Mucosa of stomach (tissue), 1 donor: ENCODE measurements at regions not wholly inside any gene's neighbourhood (a gene's known extent, or its start where the extent isn't known, plus 50 kb on each side); places are given as distances from the start of the nearest gene placed in this dataset.

Experiments used
- H3K27me3 ChIP-seq: one replicate; pipeline ENCODE4 v1.7.0; 2013; ENCODE audit warnings: mild to moderate bottlenecking, low read length; ENCODE audit not compliant: control insufficient read depth, insufficient read depth
- H3K36me3 ChIP-seq: one replicate; pipeline ENCODE4 v1.7.0; 2013; ENCODE audit warnings: low read length; ENCODE audit not compliant: control insufficient read depth, insufficient read depth
- H3K4me1 ChIP-seq: one replicate; pipeline ENCODE4 v1.7.0; 2013; ENCODE audit warnings: mild to moderate bottlenecking, low read length; ENCODE audit not compliant: control insufficient read depth, insufficient read depth
- H3K4me3 ChIP-seq: one replicate; pipeline ENCODE4 v1.7.0; 2013; ENCODE audit warnings: low read length
- H3K9ac ChIP-seq: one replicate; pipeline ENCODE4 v1.7.0; 2013; ENCODE audit warnings: mild to moderate bottlenecking, low read length, moderate library complexity
- H3K9me3 ChIP-seq: one replicate; pipeline ENCODE4 v1.7.0; 2013; ENCODE audit warnings: mild to moderate bottlenecking, low read length, moderate library complexity; ENCODE audit not compliant: control insufficient read depth
- donor health status: Pancreatic carcinoma.

DNA sequence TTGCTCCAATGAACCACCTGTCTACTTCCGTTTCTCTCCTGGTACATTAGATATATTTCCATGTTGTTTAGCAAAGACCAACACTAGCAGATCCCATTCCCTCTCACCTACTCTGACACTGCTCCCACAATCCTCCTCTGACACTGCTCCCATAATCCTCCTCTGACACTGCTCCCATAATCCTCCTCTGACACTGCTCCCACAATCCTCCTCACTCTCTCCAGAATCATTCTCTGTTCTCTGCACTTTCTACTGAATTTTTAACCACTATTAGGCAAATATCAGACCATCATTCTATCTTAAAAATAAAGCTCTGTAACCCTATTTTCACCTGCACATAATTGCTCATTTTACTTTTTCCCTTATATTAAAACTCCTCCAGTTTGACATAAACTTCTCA, 578.5 kb upstream of the PCDH20 start:
- H3K27me3 ChIP-seq = no peaks in the 10 kb centered on the region

DNA sequence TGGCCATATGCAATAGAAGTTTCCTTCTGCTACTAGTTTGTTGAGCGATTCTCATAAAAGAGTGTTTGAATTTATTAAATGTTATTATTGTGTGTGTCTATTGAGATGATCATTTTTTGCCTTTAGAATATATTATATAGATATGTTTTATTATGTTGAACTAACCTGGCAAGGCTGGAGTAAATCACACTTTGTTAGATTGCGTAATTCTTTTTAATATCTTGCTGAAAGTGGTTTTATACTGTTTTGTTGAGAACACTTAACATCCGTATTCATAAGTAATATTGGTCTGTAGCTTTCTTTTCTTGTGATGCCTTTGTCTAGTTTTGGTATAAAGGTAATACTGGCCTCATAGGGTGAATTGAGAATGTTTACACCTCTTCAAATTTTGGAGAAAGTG, 574.3 kb upstream of the PCDH20 start:
- no peak overlapping the region for H3K9ac ChIP-seq
- no peaks in the 10 kb centered on the region for H3K27me3 ChIP-seq
- H3K4me3 ChIP-seq = no peak overlapping the region
- H3K36me3 ChIP-seq = no peaks in the 10 kb centered on the region
- no peaks in the 10 kb centered on the region for H3K9me3 ChIP-seq
- no peaks in the 10 kb centered on the region for H3K4me1 ChIP-seq

More for the DNA sequence above, 578.5 kb upstream of the PCDH20 start:
- H3K9me3 ChIP-seq = no peaks in the 10 kb centered on the region
- no peaks in the 10 kb centered on the region for H3K36me3 ChIP-seq
- H3K9ac ChIP-seq = no peak overlapping the region
- no peaks in the 10 kb centered on the region for H3K4me1 ChIP-seq
- no peak overlapping the region for H3K4me3 ChIP-seq

DNA sequence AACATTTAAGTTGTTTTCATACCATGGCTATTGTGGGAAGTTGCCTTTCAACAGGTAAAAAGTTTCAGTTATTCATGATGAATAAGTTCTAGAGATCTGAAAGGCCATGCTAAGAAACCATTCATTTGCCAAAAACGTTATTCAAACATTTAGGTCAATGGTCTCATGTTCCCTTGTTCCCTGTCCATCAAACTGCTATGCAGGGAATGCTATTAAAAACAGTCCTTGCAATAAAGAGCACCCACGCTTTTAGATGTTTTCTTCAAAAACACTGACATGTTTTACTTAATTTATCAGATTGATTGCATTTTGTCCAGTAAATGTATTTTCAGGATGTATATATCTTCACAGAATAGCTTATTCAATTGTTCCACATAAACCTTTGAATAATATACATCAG, 573.2 kb upstream of the PCDH20 start:
- no peak overlapping the region for H3K4me3 ChIP-seq
- H3K36me3 ChIP-seq = no peaks in the 10 kb centered on the region
- H3K4me1 ChIP-seq = no peaks in the 10 kb centered on the region
- H3K9me3 ChIP-seq = no peaks in the 10 kb centered on the region
- H3K27me3 ChIP-seq = no peaks in the 10 kb centered on the region
- H3K9ac ChIP-seq = no peak overlapping the region

DNA sequence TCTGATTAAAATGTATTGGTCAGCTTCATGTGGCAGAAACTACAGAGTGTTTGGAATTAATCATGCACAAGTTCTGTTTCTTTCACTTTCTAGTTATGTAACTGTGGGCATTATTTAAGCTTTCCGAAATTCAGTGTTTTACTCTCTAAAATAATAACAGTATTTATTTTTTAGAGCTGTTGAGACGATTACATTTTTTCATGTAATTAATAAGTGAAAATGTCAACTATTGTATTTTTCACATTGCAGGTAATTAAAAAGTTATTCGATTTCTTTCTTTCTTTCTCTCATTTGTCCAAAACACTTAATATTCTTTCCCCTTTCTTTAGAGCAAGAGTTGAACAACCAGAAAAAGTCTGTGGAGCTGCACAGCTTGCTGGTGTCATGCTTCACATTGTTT, 559.4 kb upstream of the PCDH20 start:
- H3K9ac ChIP-seq = no peak overlapping the region
- no peaks in the 10 kb centered on the region for H3K9me3 ChIP-seq
- H3K4me3 ChIP-seq = no peak overlapping the region
- H3K36me3 ChIP-seq = no peaks in the 10 kb centered on the region
- no peaks in the 10 kb centered on the region for H3K27me3 ChIP-seq
- H3K4me1 ChIP-seq = no peaks in the 10 kb centered on the region

DNA sequence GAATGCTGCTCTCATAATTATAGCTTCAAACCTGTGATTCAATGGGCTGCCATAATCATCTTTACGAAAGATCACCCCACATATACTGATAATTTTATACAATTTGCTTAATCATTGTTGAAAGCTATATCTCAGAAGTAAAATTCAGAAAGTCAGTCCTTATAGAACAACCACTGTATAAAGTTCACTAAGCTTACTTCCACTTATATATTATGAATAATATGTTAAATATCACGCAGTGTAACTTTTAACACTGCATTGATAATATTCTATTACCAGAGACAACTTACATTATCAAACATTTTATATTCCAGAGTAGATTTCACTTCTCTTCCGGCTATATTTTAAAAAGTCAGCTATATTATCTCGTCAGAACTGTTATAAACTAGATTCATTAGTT, 550.1 kb upstream of the PCDH20 start:
- Histone ChIP-seq H3K4me1 (no peaks in the 10 kb centered on the region), H3K36me3 (no peaks in the 10 kb centered on the region), H3K4me3 (no peak overlapping the region), H3K9ac (no peak overlapping the region), H3K9me3 (no peaks in the 10 kb centered on the region), H3K27me3 (no peaks in the 10 kb centered on the region)

DNA sequence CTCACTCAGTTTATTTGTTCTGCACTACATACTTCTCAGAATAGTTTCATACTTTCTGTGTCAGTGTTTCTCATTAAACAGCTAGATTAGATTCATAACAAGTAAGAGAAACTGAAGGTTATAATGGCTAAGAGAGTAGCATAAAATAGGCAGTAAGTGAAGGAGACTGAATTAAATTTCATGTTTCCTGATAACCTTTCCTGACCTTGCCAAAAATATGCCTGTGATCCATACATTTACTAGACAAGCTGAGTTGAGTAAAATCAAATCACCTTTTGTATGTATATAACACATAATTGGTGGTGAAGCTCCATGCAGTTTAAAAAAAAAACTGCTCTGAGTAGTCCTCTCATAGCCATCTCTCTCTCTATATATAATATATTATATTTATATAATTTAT, 545.3 kb upstream of the PCDH20 start:
- no peaks in the 10 kb centered on the region for H3K9me3 ChIP-seq

DNA sequence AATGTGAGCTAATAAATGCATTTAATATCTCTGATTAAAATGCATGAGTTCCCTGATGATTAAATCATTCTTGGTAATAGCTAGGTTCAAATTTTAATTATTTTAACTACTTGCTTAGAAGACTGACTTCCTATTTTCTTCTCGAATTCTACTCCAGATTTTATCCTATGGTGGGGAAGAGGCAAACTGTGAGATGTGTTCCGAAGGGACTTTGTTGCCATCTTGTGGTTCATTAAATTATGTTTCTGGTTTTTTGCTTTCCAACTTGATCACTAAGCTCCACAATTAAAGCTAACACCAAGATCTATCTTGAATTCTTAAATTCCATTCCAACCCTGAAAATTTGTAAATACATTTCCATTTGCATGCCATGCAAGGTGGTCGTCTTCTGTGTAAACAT, 538.4 kb upstream of the PCDH20 start:
- Histone ChIP-seq H3K4me3 (no peak overlapping the region), H3K4me1 (no peaks in the 10 kb centered on the region), H3K9ac (no peak overlapping the region), H3K9me3 (no peaks in the 10 kb centered on the region), H3K27me3 (no peaks in the 10 kb centered on the region), H3K36me3 (no peaks in the 10 kb centered on the region)

More for the DNA sequence above, 545.3 kb upstream of the PCDH20 start:
- Histone ChIP-seq H3K36me3 (no peaks in the 10 kb centered on the region), H3K27me3 (no peaks in the 10 kb centered on the region), H3K9ac (no peak overlapping the region), H3K4me3 (no peak overlapping the region), H3K4me1 (no peaks in the 10 kb centered on the region)

DNA sequence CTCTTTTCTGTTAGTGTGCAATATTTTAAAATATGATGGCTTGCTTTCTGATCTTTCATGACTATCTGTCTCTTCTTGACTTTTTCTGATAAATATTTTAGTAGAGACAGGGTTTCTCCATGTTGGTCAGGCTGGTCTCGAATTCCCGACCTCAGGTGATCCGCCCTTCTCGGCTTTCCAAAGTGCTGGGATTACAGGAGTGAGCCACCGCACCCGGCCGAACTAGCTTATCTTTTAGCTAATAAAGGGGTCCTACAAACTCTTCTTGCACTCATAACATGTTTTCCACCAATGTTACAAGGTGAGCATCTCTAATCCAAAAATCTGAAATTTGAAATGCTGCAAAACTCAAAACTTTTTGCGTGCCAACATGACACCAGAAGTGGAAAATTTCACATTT, 535.2 kb upstream of the PCDH20 start:
- no peaks in the 10 kb centered on the region for H3K9me3 ChIP-seq

DNA sequence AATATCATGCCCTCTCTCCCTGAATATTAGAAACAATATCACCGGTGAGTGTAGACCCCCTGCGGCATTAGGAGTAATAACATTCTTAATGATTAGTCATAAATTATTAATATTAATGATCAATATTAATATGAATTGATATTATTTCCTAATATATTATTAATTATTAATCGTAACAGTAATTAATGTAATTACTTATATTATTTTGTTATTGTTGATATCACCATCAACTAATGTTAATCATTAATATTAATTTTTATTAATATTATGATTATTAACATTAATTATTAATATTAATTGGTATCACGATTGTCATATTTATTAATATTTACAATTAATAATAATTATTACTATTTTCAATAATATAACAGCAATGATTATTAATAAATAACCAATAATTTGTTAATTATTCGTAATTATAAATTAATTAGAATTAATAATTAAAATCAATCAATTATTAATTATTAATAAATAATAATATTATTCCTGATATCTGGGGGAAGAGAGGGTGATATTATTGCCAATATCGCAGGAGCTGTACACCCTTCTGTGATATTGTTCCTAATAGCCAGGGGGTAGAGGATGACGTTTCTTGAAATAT, 528.8 kb upstream of the PCDH20 start:
- no peaks in the 10 kb centered on the region for H3K27me3 ChIP-seq
- no peaks in the 10 kb centered on the region for H3K4me1 ChIP-seq
- H3K36me3 ChIP-seq = no peaks in the 10 kb centered on the region
- no peak overlapping the region for H3K4me3 ChIP-seq
- no peaks in the 10 kb centered on the region for H3K9me3 ChIP-seq
- H3K9ac ChIP-seq = no peak overlapping the region

More for the DNA sequence above, 535.2 kb upstream of the PCDH20 start:
- no peak overlapping the region for H3K9ac ChIP-seq
- no peaks in the 10 kb centered on the region for H3K27me3 ChIP-seq
- no peak overlapping the region for H3K4me3 ChIP-seq
- no peaks in the 10 kb centered on the region for H3K4me1 ChIP-seq
- no peaks in the 10 kb centered on the region for H3K36me3 ChIP-seq

DNA sequence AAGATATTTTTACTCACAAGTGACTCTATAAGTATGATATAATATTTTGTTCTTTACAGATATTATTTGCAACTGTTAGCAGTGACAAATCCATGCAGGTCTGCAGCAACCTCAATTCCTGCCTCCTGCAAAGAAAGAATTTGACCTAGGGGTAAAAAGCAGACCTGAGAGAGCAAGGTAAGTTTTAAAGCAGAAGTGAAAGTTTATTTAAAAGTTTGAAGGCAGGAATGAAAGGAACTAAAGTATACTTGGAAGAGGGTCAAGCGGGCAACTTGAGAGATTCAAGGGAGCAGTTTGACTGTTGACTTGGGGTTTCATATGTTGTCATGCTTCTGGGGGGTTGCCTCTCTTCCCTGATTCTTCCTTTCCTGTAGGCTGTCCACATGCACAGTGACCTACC, 520.1 kb upstream of the PCDH20 start:
- H3K27me3 ChIP-seq = no peaks in the 10 kb centered on the region
- H3K9ac ChIP-seq = no peak overlapping the region
- no peaks in the 10 kb centered on the region for H3K4me1 ChIP-seq
- H3K9me3 ChIP-seq = no peaks in the 10 kb centered on the region
- no peak overlapping the region for H3K4me3 ChIP-seq
- no peaks in the 10 kb centered on the region for H3K36me3 ChIP-seq

DNA sequence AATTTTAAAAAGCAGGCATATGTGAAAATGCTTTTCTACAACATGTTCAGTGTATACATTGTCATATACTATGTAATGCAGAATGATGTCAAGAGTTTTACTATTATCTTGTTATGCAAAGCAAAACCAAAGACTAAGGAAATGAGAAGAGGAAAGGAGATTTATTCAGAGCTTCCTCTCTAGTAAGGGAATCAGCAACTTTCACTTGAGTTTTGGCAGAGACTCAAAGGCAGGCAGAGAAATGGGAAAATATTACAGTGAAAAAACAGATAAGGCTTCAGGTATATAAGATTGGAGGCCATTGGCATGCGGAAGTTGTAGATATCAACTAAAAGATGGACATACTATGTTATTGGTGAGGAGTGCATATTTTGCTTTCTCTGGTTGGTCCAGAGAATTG, 512.0 kb upstream of the PCDH20 start:
- H3K9ac ChIP-seq = no peak overlapping the region
- no peaks in the 10 kb centered on the region for H3K9me3 ChIP-seq
- no peaks in the 10 kb centered on the region for H3K27me3 ChIP-seq
- no peaks in the 10 kb centered on the region for H3K4me1 ChIP-seq
- no peak overlapping the region for H3K4me3 ChIP-seq
- H3K36me3 ChIP-seq = no peaks in the 10 kb centered on the region

DNA sequence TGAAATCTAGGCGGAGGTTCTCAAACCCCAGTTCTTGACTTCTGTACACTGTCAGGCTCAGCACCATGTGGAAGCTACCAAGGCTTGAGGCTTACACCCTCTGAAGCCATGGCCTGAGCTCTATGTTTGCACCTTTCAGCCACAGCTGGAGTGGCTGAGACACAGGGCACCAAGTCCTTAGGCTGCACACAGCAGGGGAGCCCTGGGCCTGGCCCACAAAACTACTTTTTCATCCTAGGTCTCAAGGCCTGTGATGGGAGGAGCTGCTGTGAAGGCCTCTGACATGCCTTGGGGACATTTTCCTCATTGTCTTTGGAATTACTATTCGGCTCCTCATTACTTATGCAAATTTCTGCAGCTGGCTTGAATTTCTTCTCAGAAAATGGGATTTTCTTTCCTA, 503.2 kb upstream of the PCDH20 start:
- H3K9ac ChIP-seq = no peak overlapping the region
- no peaks in the 10 kb centered on the region for H3K36me3 ChIP-seq
- no peaks in the 10 kb centered on the region for H3K9me3 ChIP-seq
- no peak overlapping the region for H3K4me3 ChIP-seq
- no peaks in the 10 kb centered on the region for H3K27me3 ChIP-seq
- H3K4me1 ChIP-seq = no peaks in the 10 kb centered on the region

DNA sequence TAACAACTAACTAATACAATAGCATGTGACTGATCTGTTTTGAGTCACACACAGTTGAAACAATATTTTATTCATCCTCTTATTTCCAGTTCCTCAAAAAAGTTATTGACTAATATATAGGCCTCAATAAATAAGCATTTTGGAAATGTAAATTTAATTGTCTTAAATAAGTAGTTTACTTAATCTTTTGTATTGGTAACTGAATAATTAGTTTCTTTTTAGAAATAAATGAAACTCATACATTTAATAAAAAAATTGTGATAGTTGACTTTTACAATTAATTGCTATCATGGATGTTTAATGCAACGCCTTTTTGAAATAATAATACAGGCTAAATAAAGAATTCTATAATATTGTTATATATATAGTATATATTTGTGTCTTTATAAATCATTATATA, 500.8 kb upstream of the PCDH20 start:
- Histone ChIP-seq H3K4me3 (no peak overlapping the region), H3K9ac (no peak overlapping the region), H3K9me3 (no peaks in the 10 kb centered on the region), H3K27me3 (no peaks in the 10 kb centered on the region), H3K36me3 (no peaks in the 10 kb centered on the region), H3K4me1 (no peaks in the 10 kb centered on the region)
